ENCODE measurements at regions not wholly inside any gene's neighbourhood (a gene's known extent, or its start where the extent isn't known, plus 50 kb on each side); places are given as distances from the start of the nearest gene placed in this dataset.

- H3K4me3 ChIP-seq, result no peak overlapping the region
- TF ChIP-seq CTCF (IDR thresholded peaks at IDR 0.05), result no peak
Measured at GRCh38 chr6:168737014-168737413, 296.0 kb downstream of the SMOC2 start.

GRCh38 chr6:168736039-168736438, 295.1 kb downstream of the SMOC2 start:
- no peak for TF ChIP-seq CTCF (IDR thresholded peaks at IDR 0.05)
- no peak overlapping the region for H3K27ac ChIP-seq
- no peaks in the 10 kb centered on the region for H3K36me3 ChIP-seq
- H3K27me3 ChIP-seq, result no peaks in the 10 kb centered on the region
- no peak overlapping the region for H3K4me3 ChIP-seq
- DNase-seq, result no peak
- H3K9ac ChIP-seq (ENCODE audit: low read depth in 2 of 2, low read length in 2 of 2), result no peak overlapping the region
- no peaks in the 10 kb centered on the region for H3K4me1 ChIP-seq
- no peaks in the 10 kb centered on the region for H3K9me3 ChIP-seq
- intact Hi-C loops (cut with DNase I), result no loop called here

More at GRCh38 chr6:168737014-168737413, 296.0 kb downstream of the SMOC2 start:
- DNase-seq, result no peak
- Histone ChIP-seq H3K9ac (ENCODE audit: low read depth in 2 of 2, low read length in 2 of 2) (no peak overlapping the region), H3K36me3 (no peaks in the 10 kb centered on the region), H3K27me3 (no peaks in the 10 kb centered on the region), H3K4me1 (no peaks in the 10 kb centered on the region), H3K27ac (no peak overlapping the region), H3K9me3 (no peaks in the 10 kb centered on the region)
- intact Hi-C loops (cut with DNase I), result no loop called here

GRCh38 chr6:168735268-168735949, 294.4 kb downstream of the SMOC2 start:
- no peaks in the 10 kb centered on the region for H3K4me1 ChIP-seq
- no peak for TF ChIP-seq CTCF (IDR thresholded peaks at IDR 0.05)
- H3K36me3 ChIP-seq, result no peaks in the 10 kb centered on the region
- no peak overlapping the region for H3K9ac ChIP-seq (ENCODE audit: low read depth in 2 of 2, low read length in 2 of 2)
- intact Hi-C loops (cut with DNase I), result no loop called here
- H3K27me3 ChIP-seq, result no peaks in the 10 kb centered on the region
- H3K27ac ChIP-seq, result no peak overlapping the region
- DNase-seq, result no peak
- no peaks in the 10 kb centered on the region for H3K9me3 ChIP-seq
- H3K4me3 ChIP-seq, result no peak overlapping the region

GRCh38 chr6:168734523-168734922, 293.5 kb downstream of the SMOC2 start:
- intact Hi-C loops (cut with DNase I), result no loop called here
- no peaks in the 10 kb centered on the region for H3K27me3 ChIP-seq
- no peaks in the 10 kb centered on the region for H3K4me1 ChIP-seq
- no peak overlapping the region for H3K9ac ChIP-seq (ENCODE audit: low read depth in 2 of 2, low read length in 2 of 2)
- no peak overlapping the region for H3K4me3 ChIP-seq
- DNase-seq, result no peak
- no peaks in the 10 kb centered on the region for H3K9me3 ChIP-seq
- H3K27ac ChIP-seq, result no peak overlapping the region
- TF ChIP-seq CTCF (IDR thresholded peaks at IDR 0.05), result no peak
- no peaks in the 10 kb centered on the region for H3K36me3 ChIP-seq

GRCh38 chr6:168732676-168733075, 291.7 kb downstream of the SMOC2 start:
- Histone ChIP-seq H3K9ac (ENCODE audit: low read depth in 2 of 2, low read length in 2 of 2) (no peak overlapping the region), H3K27ac (no peak overlapping the region), H3K4me3 (no peak overlapping the region), H3K36me3 (no peaks in the 10 kb centered on the region), H3K27me3 (no peaks in the 10 kb centered on the region), H3K4me1 (no peaks in the 10 kb centered on the region), H3K9me3 (no peaks in the 10 kb centered on the region)
- intact Hi-C loops (cut with DNase I), result no loop called here
- DNase-seq, result no peak
- TF ChIP-seq CTCF (IDR thresholded peaks at IDR 0.05), result no peak
